Lower lobe of right lung (tissue), 2 donors: ENCODE measurements at regions not wholly inside any gene's neighbourhood (a gene's known extent, or its start where the extent isn't known, plus 50 kb on each side); places are given as distances from the start of the nearest gene placed in this dataset.

Experiments
- ATAC-seq, 2 donors: fragments of 200-7000 bp; cut with Tn5 transposase; one replicate each; pipeline ENCODE4 v1.9.1; 2020 to 2022; ENCODE audit warnings: mild to moderate bottlenecking in 2 of 2, moderate library complexity in 2 of 2
- DNase-seq: peaks from one replicate; pipeline ENCODE4 v3.0.0-alpha.2; 2020
- H3K27ac ChIP-seq: fragments of 200-600 bp; one replicate; pipeline ENCODE4 v1.8.0; 2022
- H3K27me3 ChIP-seq: fragments of 200-600 bp; one replicate; pipeline ENCODE4 v1.8.0; 2022; ENCODE audit warnings: low read depth
- H3K36me3 ChIP-seq: fragments of 200-600 bp; one replicate; pipeline ENCODE4 v1.8.0; 2022; ENCODE audit warnings: mild to moderate bottlenecking
- H3K4me1 ChIP-seq: fragments of 200-600 bp; one replicate; pipeline ENCODE4 v1.8.0; 2022
- H3K4me3 ChIP-seq: fragments of 200-600 bp; one replicate; pipeline ENCODE4 v1.8.0; 2022; ENCODE audit warnings: mild to moderate bottlenecking
- H3K9me3 ChIP-seq: fragments of 200-600 bp; one replicate; pipeline ENCODE4 v1.8.0; 2022
- intact Hi-C: fragments of 100-400 bp; cut with DNase I; formaldehyde crosslinking; loops from one replicate; pipeline ENCODE4 v1.11.0; 2022
- TF ChIP-seq, protein P1 (sequence below): fragments of 200-600 bp; IDR thresholded peaks from one replicate; pipeline ENCODE4 v1.8.0; 2022; ENCODE audit warnings: antibody characterized with exemption, mild to moderate bottlenecking
- donor health status: DM: no; HTN: yes; CAD: no; lungs with severe emphysema.

DNA sequence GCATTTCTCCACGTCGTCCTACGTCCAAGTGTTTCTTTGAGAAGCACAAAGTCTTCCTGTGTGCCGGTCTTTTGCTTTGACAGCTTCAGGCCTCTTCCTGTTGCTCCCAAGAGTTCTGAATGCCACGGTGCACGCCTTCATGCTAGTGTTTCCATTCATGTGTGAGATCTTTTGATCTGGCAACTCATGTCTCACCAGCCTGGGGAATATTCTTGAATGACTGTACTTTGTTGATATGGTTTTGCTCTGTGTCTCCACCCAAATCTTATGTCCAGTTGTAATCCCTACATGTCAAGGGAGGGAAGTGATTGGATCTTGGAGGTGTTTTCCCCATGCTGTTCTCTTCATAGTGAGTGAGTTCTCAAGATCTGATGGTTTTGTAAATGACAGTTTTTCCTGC, 129.6 kb upstream of the THBS2 start:
- DNase-seq (no peak), ATAC-seq (no peak)
- no peaks in the 10 kb centered on the region for H3K4me1 ChIP-seq
- H3K27me3 ChIP-seq = no peaks in the 10 kb centered on the region
- H3K36me3 ChIP-seq = no peaks in the 10 kb centered on the region
- H3K9me3 ChIP-seq = no peaks in the 10 kb centered on the region
- TF ChIP-seq, protein P1, sequence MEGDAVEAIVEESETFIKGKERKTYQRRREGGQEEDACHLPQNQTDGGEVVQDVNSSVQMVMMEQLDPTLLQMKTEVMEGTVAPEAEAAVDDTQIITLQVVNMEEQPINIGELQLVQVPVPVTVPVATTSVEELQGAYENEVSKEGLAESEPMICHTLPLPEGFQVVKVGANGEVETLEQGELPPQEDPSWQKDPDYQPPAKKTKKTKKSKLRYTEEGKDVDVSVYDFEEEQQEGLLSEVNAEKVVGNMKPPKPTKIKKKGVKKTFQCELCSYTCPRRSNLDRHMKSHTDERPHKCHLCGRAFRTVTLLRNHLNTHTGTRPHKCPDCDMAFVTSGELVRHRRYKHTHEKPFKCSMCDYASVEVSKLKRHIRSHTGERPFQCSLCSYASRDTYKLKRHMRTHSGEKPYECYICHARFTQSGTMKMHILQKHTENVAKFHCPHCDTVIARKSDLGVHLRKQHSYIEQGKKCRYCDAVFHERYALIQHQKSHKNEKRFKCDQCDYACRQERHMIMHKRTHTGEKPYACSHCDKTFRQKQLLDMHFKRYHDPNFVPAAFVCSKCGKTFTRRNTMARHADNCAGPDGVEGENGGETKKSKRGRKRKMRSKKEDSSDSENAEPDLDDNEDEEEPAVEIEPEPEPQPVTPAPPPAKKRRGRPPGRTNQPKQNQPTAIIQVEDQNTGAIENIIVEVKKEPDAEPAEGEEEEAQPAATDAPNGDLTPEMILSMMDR = no peak
- intact Hi-C loops = no loop called here
- no peak overlapping the region for H3K27ac ChIP-seq
- no peak overlapping the region for H3K4me3 ChIP-seq

DNA sequence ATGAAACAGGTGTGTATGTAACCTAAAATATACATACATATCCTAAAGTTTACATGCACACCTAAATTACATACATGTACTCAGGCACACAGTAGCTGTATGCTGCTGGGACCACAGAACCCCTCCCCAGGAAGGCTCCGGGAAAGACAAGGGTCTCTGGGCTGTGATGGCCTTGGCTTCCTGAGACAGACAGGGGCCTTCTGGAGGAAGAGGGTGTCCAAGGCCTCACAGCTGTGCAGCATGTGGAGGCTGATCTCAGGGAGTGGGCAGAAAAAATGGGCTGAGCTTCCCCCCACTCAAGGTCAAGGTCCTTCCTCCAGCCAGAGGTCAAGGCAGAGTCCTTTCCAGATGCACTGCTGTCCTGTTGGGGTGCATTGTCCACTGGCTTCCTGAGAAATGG, 129.1 kb upstream of the THBS2 start:
- no peak for ATAC-seq
- no peak for DNase-seq
- TF ChIP-seq, protein P1 = no peak

DNA sequence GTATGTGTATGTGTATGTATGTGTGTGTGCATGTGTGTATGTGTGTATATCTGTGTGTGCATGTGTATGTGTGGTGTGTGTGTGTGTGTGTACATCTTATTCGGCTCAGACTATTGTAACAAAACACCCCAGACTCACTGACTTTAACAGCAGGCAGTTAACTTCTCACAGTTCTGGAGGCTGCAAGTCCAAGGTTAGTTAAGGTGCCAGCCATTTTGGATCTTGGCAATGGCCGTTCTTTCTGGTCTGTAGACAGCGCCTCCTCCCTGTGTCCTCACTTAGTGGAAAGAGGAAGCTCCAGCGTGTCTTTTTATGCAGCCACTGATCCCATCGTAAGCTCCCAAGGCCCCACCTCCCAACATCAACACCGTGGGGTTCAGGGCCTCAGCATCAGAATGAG, 128.3 kb upstream of the THBS2 start:
- TF ChIP-seq, protein P1 = no peak
- ATAC-seq = no peak
- no peaks in the 10 kb centered on the region for H3K9me3 ChIP-seq
- intact Hi-C loops = no loop called here
- H3K27me3 ChIP-seq = no peaks in the 10 kb centered on the region
- no peak for DNase-seq
- no peak overlapping the region for H3K27ac ChIP-seq
- H3K36me3 ChIP-seq = no peaks in the 10 kb centered on the region
- no peak overlapping the region for H3K4me3 ChIP-seq
- no peaks in the 10 kb centered on the region for H3K4me1 ChIP-seq

More for the DNA sequence above, 129.1 kb upstream of the THBS2 start:
- Histone ChIP-seq H3K9me3 (no peaks in the 10 kb centered on the region), H3K36me3 (no peaks in the 10 kb centered on the region), H3K4me1 (no peaks in the 10 kb centered on the region), H3K27ac (no peak overlapping the region), H3K4me3 (no peak overlapping the region), H3K27me3 (no peaks in the 10 kb centered on the region)
- intact Hi-C loops = no loop called here

DNA sequence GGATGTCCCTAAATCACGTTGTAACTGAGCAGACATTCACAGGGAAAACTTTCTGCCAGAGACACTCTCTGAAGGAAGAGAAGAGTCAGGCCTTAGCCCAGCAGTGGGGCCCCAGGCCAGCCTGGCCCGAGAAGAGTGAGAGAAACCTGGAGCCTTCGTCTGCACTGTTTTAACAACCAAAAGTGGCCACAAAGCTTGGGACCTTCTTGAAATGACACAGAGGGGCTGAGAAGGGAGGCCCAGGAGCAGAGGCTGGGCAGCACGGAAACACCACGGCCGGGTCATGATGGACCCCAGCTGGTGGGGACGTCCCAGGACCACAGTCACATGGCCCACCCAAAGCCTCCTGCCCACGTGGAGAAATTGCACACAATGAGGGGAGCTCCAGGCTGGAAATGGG, 126.8 kb upstream of the THBS2 start:
- TF ChIP-seq, protein P1 = no peak
- no peak for ATAC-seq

DNA sequence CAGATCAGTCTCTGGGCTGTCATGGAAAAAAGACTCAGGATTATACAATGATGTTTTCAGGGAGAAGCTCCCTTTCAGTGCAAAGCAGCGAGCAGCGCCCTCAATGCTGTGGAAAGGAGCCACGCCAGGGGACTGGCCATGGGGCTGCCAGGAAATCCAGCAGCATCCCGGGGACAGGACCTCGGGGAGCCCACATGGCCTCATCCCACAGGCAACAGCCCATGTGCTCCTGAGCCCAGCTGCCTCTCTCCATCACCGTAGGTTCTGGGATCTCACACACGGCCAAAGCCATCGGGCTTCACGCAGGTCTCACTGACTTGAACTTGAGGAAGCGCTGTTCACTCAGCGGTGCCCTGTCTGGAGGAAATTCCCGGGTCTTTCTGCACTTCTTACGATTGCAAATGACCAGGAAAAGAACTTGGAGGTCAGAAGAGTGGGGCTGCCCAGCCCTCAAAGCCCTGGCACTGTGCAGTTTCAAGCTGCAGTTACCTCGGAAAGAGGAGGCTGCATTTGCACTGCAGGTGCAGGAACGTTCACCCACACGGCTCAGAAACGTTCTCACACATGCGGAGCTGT, 125.9 kb upstream of the THBS2 start:
- no peak overlapping the region for H3K4me3 ChIP-seq
- H3K4me1 ChIP-seq = no peaks in the 10 kb centered on the region
- H3K9me3 ChIP-seq = no peaks in the 10 kb centered on the region
- intact Hi-C loops = no loop called here
- TF ChIP-seq, protein P1 = no peak
- no peaks in the 10 kb centered on the region for H3K27me3 ChIP-seq
- DNase-seq (no peak), ATAC-seq (no peak)
- H3K36me3 ChIP-seq = no peaks in the 10 kb centered on the region
- no peak overlapping the region for H3K27ac ChIP-seq

More for the DNA sequence above, 126.8 kb upstream of the THBS2 start:
- intact Hi-C loops = no loop called here
- DNase-seq = no peak
- Histone ChIP-seq H3K27me3 (no peaks in the 10 kb centered on the region), H3K27ac (no peak overlapping the region), H3K36me3 (no peaks in the 10 kb centered on the region), H3K4me1 (no peaks in the 10 kb centered on the region), H3K9me3 (no peaks in the 10 kb centered on the region), H3K4me3 (no peak overlapping the region)
